ENCODE measurements at regions not wholly inside any gene's neighbourhood (a gene's known extent, or its start where the extent isn't known, plus 50 kb on each side); places are given as distances from the start of the nearest gene placed in this dataset.
"Not testable (repeated sequence)": the region's sequence is repeated elsewhere in the genome, so short reads cannot be mapped to it uniquely, and the experiment has no call there.

- no peak for DNase-seq (ENCODE audit: low read depth, low spot score)
Observed at GRCh38 chr2:239660390-239661230, 259.8 kb upstream of the HDAC4 start.

GRCh38 chr2:239657992-239658391 is 257.2 kb upstream of the HDAC4 start:
- DNase-seq (ENCODE audit: low read depth, low spot score), result no peak

- no peak for DNase-seq (ENCODE audit: low read depth, low spot score)
Observed at GRCh38 chr2:239657236-239657635, 256.4 kb upstream of the HDAC4 start.

- no peak for DNase-seq (ENCODE audit: low read depth, low spot score)
Observed at GRCh38 chr2:239654266-239654665, 253.4 kb upstream of the HDAC4 start.

GRCh38 chr2:239651859-239652258 is 251.0 kb upstream of the HDAC4 start:
- DNase-seq (ENCODE audit: low read depth, low spot score), result no peak

- no peak for DNase-seq (ENCODE audit: low read depth, low spot score)
Observed at GRCh38 chr2:239650674-239651073, 249.9 kb upstream of the HDAC4 start.

- DNase-seq (ENCODE audit: low read depth, low spot score), result no peak
Observed at GRCh38 chr2:239649309-239649708, 248.5 kb upstream of the HDAC4 start.

GRCh38 chr2:239648607-239649006 is 247.8 kb upstream of the HDAC4 start:
- DNase-seq (ENCODE audit: low read depth, low spot score), result no peak

- DNase-seq (ENCODE audit: low read depth, low spot score), result no peak
Observed at GRCh38 chr2:239647052-239647819, 246.4 kb upstream of the HDAC4 start.

- no peak for DNase-seq (ENCODE audit: low read depth, low spot score)
Observed at GRCh38 chr2:239646184-239646583, 245.4 kb upstream of the HDAC4 start.

GRCh38 chr2:239644594-239644993 is 243.8 kb upstream of the HDAC4 start:
- not testable (repeated sequence) for DNase-seq (ENCODE audit: low read depth, low spot score)

GRCh38 chr2:239644011-239644410 is 243.2 kb upstream of the HDAC4 start:
- peak; percentile 43 for DNase-seq (ENCODE audit: low read depth, low spot score)

- DNase-seq (ENCODE audit: low read depth, low spot score), result no peak
Observed at GRCh38 chr2:239642406-239643004, 241.7 kb upstream of the HDAC4 start.

GRCh38 chr2:239641904-239642303 is 241.1 kb upstream of the HDAC4 start:
- not testable (repeated sequence) for DNase-seq (ENCODE audit: low read depth, low spot score)

GRCh38 chr2:239640676-239641578 is 240.1 kb upstream of the HDAC4 start:
- no peak for DNase-seq (ENCODE audit: low read depth, low spot score)

GRCh38 chr2:239640210-239640609 is 239.4 kb upstream of the HDAC4 start:
- DNase-seq (ENCODE audit: low read depth, low spot score), result no peak

- no peak for DNase-seq (ENCODE audit: low read depth, low spot score)
Observed at GRCh38 chr2:239639421-239640185, 238.8 kb upstream of the HDAC4 start.

- no peak for DNase-seq (ENCODE audit: low read depth, low spot score)
Observed at GRCh38 chr2:239638376-239638775, 237.6 kb upstream of the HDAC4 start.

- peak; percentile 35 for DNase-seq (ENCODE audit: low read depth, low spot score)
Observed at GRCh38 chr2:239636808-239637207, 236.0 kb upstream of the HDAC4 start.

- no peak for DNase-seq (ENCODE audit: low read depth, low spot score)
Observed at GRCh38 chr2:239634769-239635168, 233.9 kb upstream of the HDAC4 start.
